K562 (cell line): ENCODE measurements at regions not wholly inside any gene's neighbourhood (a gene's known extent, or its start where the extent isn't known, plus 50 kb on each side); places are given as distances from the start of the nearest gene placed in this dataset.

Experiments
- ATAC-seq: fragments of 200-7000 bp; cut with Tn5 transposase; 3 replicates; pipeline ENCODE4 v1.9.1; 2020; ENCODE audit warnings: moderate library complexity
- BruUV-seq: library from RNA; stranded (reverse); fragments of 400-500 nt; replicated peaks from 2 replicates; lab custom pipeline; 2021; lab: Mats Ljungman, UMichigan
- CTCF ChIA-PET: fragments of 300-600 bp; formaldehyde crosslinking; extraction: SDS; loops from one replicate; lab custom pipeline; 2021; ENCODE audit warnings: low intra/inter-chr PET ratio; lab: Yijun Ruan, JAX
- POLR2A ChIA-PET: fragments of 300-600, 350-650 bp; sonication (Branson Sonifier 250); formaldehyde crosslinking; extraction: SDS; loops from one replicate; lab custom pipeline; 2021; ENCODE audit warnings: antibody characterized with exemption, inconsistent platforms; lab: Yijun Ruan, JAX
- DNase-seq, 4 experiments: peaks; one replicate each; pipeline versions ENCODE4 v3.0.0 to v3.0.0-alpha.2; 2011 to 2018; ENCODE audit warnings: low spot score in 3 of 4, mixed read lengths in 3 of 4; ENCODE audit errors: extremely low read depth in 1 of 4
- FAIRE-seq: peaks from 2 replicates; lab custom pipeline; 2011; peaks lifted over from hg19 to GRCh38; lab: Jason Lieb, UNC
- H2AFZ ChIP-seq: 2 replicates; pipeline ENCODE4 v1.6.0; 2011; ENCODE audit warnings: low read depth, low read length, control low read depth, inconsistent platforms
- H3K27ac ChIP-seq: fragments of 200-600 bp; 3 replicates; pipeline ENCODE4 v1.8.0; 2011; ENCODE audit warnings: low read depth, mild to moderate bottlenecking, control low read depth, inconsistent platforms, low read length, moderate library complexity, mixed read lengths; ENCODE audit errors: extremely low read depth
- H3K27me3 ChIP-seq, 2 experiments: fragments of 300-600 bp in 1 of 2; 2 replicates in 1 of 2; 3 replicates in 1 of 2; pipeline versions ENCODE4 v1.6.0 to v1.8.0; 2011; ENCODE audit warnings: inconsistent platforms in 2 of 2, low read length in 2 of 2, mild to moderate bottlenecking in 1 of 2, mixed read lengths in 1 of 2, moderate library complexity in 1 of 2; ENCODE audit not compliant: control insufficient read depth in 2 of 2, insufficient read depth in 2 of 2
- H3K36me3 ChIP-seq: fragments of 300-600 bp; 3 replicates; pipeline ENCODE4 v1.8.0; 2011; ENCODE audit warnings: mild to moderate bottlenecking, low read length, inconsistent platforms; ENCODE audit not compliant: control insufficient read depth, insufficient read depth
- H3K4me1 ChIP-seq, 2 experiments: fragments of 200-600 bp in 1 of 2; replicated peaks in 1 of 2; 2 replicates in 1 of 2; 3 replicates in 1 of 2; pipeline versions ENCODE4 v1.5.1 to v1.8.0; 2011; ENCODE audit warnings: inconsistent platforms in 2 of 2, low read length in 2 of 2, mild to moderate bottlenecking in 1 of 2, mixed read lengths in 1 of 2, moderate library complexity in 1 of 2; ENCODE audit not compliant: control insufficient read depth in 2 of 2, insufficient read depth in 2 of 2
- H3K4me2 ChIP-seq: 2 replicates; pipeline ENCODE4 v1.6.1; 2011; ENCODE audit warnings: low read length, control low read depth, inconsistent platforms, mixed read lengths; ENCODE audit not compliant: insufficient read depth
- H3K4me3 ChIP-seq: fragments of 200-600 bp; sonication (generic), shearing (Covaris generic); 2 replicates; pipeline ENCODE4 v1.5.1; 2016; ENCODE audit warnings: control low read depth, inconsistent platforms
- H3K79me2 ChIP-seq: fragments of 200-600 bp; 3 replicates; pipeline ENCODE4 v1.8.0; 2011; ENCODE audit warnings: low read length, inconsistent platforms; ENCODE audit not compliant: control insufficient read depth, insufficient read depth
- H3K9ac ChIP-seq, 2 experiments: 2 replicates each; pipeline versions ENCODE4 v1.6.0 to v1.6.1; 2011; ENCODE audit warnings: low read depth in 2 of 2, low read length in 2 of 2, control low read depth in 1 of 2, inconsistent platforms in 1 of 2, mild to moderate bottlenecking in 1 of 2, mixed read lengths in 1 of 2; ENCODE audit not compliant: insufficient read depth in 1 of 2
- H3K9me1 ChIP-seq: one replicate; pipeline ENCODE4 v1.6.0; 2011; ENCODE audit warnings: inconsistent platforms, mild to moderate bottlenecking, low read length, moderate library complexity; ENCODE audit not compliant: control insufficient read depth, insufficient read depth
- H3K9me3 ChIP-seq: replicated peaks from 2 replicates; pipeline ENCODE4 v1.5.1; 2011; ENCODE audit warnings: low read depth, low read length, inconsistent platforms; ENCODE audit not compliant: control insufficient read depth, insufficient read depth
- H4K20me1 ChIP-seq: replicated peaks from 2 replicates; pipeline ENCODE4 v1.6.1; 2011; ENCODE audit warnings: low read length, inconsistent platforms, mixed read lengths; ENCODE audit not compliant: control insufficient read depth, insufficient read depth
- CBFB ChIP-seq: sonication (generic); formaldehyde crosslinking; IDR thresholded peaks from 2 replicates; pipeline ENCODE4 v1.4.0; 2020; ENCODE audit warnings: mild to moderate bottlenecking, missing genetic modification reagents
- CBX8 ChIP-seq: fragments of 200-600 bp; sonication (generic); IDR thresholded peaks from 2 replicates; pipeline ENCODE4 v1.6.1; 2012; ENCODE audit warnings: borderline replicate concordance, mixed run types, low read depth, mild to moderate bottlenecking, moderate library complexity, mixed read lengths, low read length, control low read depth, inconsistent platforms; ENCODE audit not compliant: poor library complexity, severe bottlenecking; ENCODE audit errors: extremely low read depth
- GTF2E2 ChIP-seq: fragments of 200-800 bp; sonication (Bioruptor generic); IDR thresholded peaks from 2 replicates; pipeline ENCODE4 v1.6.1; 2016; ENCODE audit warnings: missing genetic modification characterization, missing compliant biosample characterization
- JUN ChIP-seq, 2 experiments: sonication (generic) in 1 of 2; formaldehyde crosslinking in 1 of 2; IDR thresholded peaks; 2 replicates each; pipeline versions ENCODE4 v1.6.1 to v1.8.0; 2012 to 2022; ENCODE audit warnings: borderline replicate concordance in 2 of 2, mild to moderate bottlenecking in 2 of 2, improper control_type of control experiment in 1 of 2, low read depth in 1 of 2, low read length in 1 of 2, missing genetic modification reagents in 1 of 2
- KLF10 ChIP-seq: fragments of 250-450 bp; sonication (Bioruptor Pico); IDR thresholded peaks from 2 replicates; pipeline ENCODE4 v1.6.1; 2021; ENCODE audit warnings: matching md5 sums
- POLR2H ChIP-seq: IDR thresholded peaks from 2 replicates; pipeline ENCODE4 v1.6.1; 2016; ENCODE audit warnings: missing genetic modification characterization, low read depth, mild to moderate bottlenecking, control low read depth, missing compliant biosample characterization, moderate library complexity
- PRMT5 ChIP-seq: sonication (generic); formaldehyde crosslinking; IDR thresholded peaks from 2 replicates; pipeline ENCODE4 v1.5.0; 2020; ENCODE audit warnings: missing genetic modification reagents
- YY1 ChIP-seq, 3 experiments: IDR thresholded peaks; 2 replicates each; pipeline ENCODE4 v1.6.1; 2011; ENCODE audit warnings: low read length in 2 of 3, mild to moderate bottlenecking in 2 of 3, moderate library complexity in 2 of 3, borderline replicate concordance in 1 of 3, control low read depth in 1 of 3, low read depth in 1 of 3; ENCODE audit not compliant: insufficient read depth in 3 of 3, insufficient replicate concordance in 2 of 3, control insufficient read depth in 1 of 3, insufficient read length in 1 of 3; ENCODE audit errors: extremely low read depth in 1 of 3
- ZBTB1 ChIP-seq: sonication (generic); formaldehyde crosslinking; IDR thresholded peaks from 2 replicates; pipeline ENCODE4 v1.8.1; 2023; ENCODE audit warnings: missing genetic modification reagents, low read depth, mild to moderate bottlenecking, borderline replicate concordance
- ZBTB2 ChIP-seq: fragments of 450-650 bp; IDR thresholded peaks from 2 replicates; pipeline ENCODE4 v1.6.1; 2016; ENCODE audit warnings: antibody characterized with exemption
- ZC3H4 ChIP-seq: sonication (generic); formaldehyde crosslinking; IDR thresholded peaks from 2 replicates; pipeline ENCODE4 v1.9.0; 2021; ENCODE audit warnings: missing genetic modification reagents, borderline replicate concordance
- ZKSCAN8 ChIP-seq: fragments of 200-800 bp; sonication (Bioruptor generic); IDR thresholded peaks from 2 replicates; pipeline ENCODE4 v1.6.1; 2016; ENCODE audit warnings: missing genetic modification characterization, missing compliant biosample characterization
- ZNF224 ChIP-seq: sonication (generic); formaldehyde crosslinking; IDR thresholded peaks from 2 replicates; pipeline ENCODE4 v1.8.0; 2022; ENCODE audit warnings: mild to moderate bottlenecking, missing genetic modification reagents
- ZNF644 ChIP-seq: fragments of 200-800 bp; sonication (Bioruptor generic); IDR thresholded peaks from 2 replicates; pipeline ENCODE4 v1.6.1; 2016; ENCODE audit warnings: low read depth, missing genetic modification characterization, missing compliant biosample characterization
- WGBS: fragments of 100-300 bp; shearing (Covaris generic); methylation state at CpG from one replicate; pipeline ENCODE4 v1.1.6; 2016; ENCODE audit warnings: low coverage, mixed read lengths; ENCODE audit not compliant: insufficient coverage; ENCODE audit errors: missing lambda C conversion rate; 5-methylcytosine and 5-hydroxymethylcytosine counted together
- in situ Hi-C: fragments of 300-500 bp; cut with MboI; formaldehyde crosslinking; loops from 4 replicates; pipeline ENCODE4 v1.15.0; 2018; ENCODE audit warnings: inconsistent platforms, mixed read lengths
- intact Hi-C: fragments of 100-400 bp; cut with micrococcal nuclease; formaldehyde crosslinking; loops from 2 replicates; pipeline ENCODE4 v1.14.2; 2022

DNA sequence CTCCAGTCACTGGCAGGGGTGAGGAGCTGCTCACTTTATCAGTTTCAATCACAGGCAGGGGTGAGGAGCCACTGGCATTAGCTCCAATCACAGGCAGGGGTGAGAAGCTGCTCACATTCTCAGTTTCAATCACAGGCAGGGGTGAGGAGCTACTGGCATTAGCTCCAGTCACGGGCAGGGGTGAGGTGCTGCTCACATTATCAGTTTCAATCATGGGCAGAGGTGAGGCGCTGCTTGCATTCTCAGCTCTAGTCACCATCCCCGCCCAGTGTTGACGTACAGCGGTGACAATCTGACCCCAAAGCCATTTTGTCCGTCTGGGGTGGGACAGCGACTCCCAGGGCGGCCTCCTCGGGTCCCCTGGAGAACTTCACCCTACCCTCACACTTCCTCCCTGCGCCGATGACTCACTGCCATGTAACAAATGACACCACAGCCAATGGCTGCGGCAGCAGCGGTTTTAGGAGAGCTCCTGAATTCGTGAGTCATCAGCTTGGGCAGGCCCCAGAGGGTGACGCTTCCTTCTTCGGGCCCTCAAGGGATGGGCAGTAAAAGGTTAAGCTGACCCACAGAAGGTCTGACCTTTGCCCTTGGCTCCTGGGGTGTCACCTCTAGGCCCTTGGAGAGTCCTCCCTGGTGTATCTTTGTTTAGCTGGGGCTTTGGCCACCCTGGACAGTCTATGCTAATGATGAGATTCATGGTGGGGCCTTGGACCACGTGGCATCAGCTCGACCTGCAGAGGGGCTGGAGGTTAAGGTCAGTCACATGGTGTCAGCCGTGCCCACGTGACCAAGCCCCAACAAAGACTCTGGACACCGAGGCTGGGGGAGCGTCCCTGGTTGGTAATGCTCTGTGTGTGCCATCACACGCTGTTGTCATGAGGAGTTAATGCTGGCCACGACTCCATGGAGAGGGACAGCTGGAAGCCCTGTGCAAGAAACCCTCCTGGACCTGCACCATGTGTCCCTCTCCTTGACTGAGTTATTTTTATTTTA, 171.7 kb downstream of the C16orf95 start (continued):
- TF ChIP-seq ZNF224 (CRISPR knock-in tag) (no peak), ZNF644 (tag) (no peak), JUN (IDR thresholded peaks at IDR 0.05; ENCODE audit: borderline replicate concordance, low read depth, low read length) (peak; percentile 98), JUN (CRISPR knock-in tag; IDR thresholded peaks at IDR 0.05; ENCODE audit: borderline replicate concordance) (peak; percentile 74; the same call in 1 of the 2 replicates), CBX8 (no peak), KLF10 (no peak)
- TF ChIP-seq, all 486 proteins: peak for 62

GRCh38 chr16:87146676-87147075, 170.5 kb downstream of the C16orf95 start:
- DNase-seq (no peak), FAIRE-seq (no peak), ATAC-seq (no peak)
- in situ Hi-C loops (no loop called here), intact Hi-C loops (no loop called here)
- H4K20me1 ChIP-seq: no peaks in the 10 kb centered on the region
- no peaks in the 10 kb centered on the region for H3K36me3 ChIP-seq
- no peak overlapping the region for H3K4me2 ChIP-seq
- H3K27ac ChIP-seq: no peak overlapping the region
- H2AFZ ChIP-seq: no peak overlapping the region
- TF ChIP-seq ZKSCAN8 (CRISPR knock-in tag) (no peak), POLR2H (tag) (no peak), ZBTB2 (no peak), YY1 (IDR thresholded peaks at IDR 0.05; ENCODE audit: borderline replicate concordance in 1 of 3, control insufficient read depth in 1 of 3, extremely low read depth in 1 of 3, insufficient read depth in 3 of 3, insufficient read length in 1 of 3, insufficient replicate concordance in 2 of 3, low read depth in 1 of 3, low read length in 2 of 3) (no peak), ZC3H4 (no peak), PRMT5 (CRISPR knock-in tag) (no peak), ZBTB1 (CRISPR knock-in tag) (no peak), GTF2E2 (no peak), CBFB (CRISPR knock-in tag) (no peak)
- peaks cover 0 to 5% of the 10 kb centered on the region in 2 experiments; a peak in 2 of 5 replicates for H3K27me3 ChIP-seq
- no peak overlapping the region for H3K9ac ChIP-seq
- peaks cover 5 to 7% of the 10 kb centered on the region in 2 experiments; a peak in 4 of 5 replicates for H3K4me1 ChIP-seq
- no TSS peak for BruUV-seq
- H3K4me3 ChIP-seq: no peak overlapping the region
- 40% methylated on average over 4 of the region's 5 CpGs for WGBS
- no peaks in the 10 kb centered on the region for H3K9me3 ChIP-seq
- no peaks in the 10 kb centered on the region for H3K79me2 ChIP-seq
- POLR2A ChIA-PET: no interaction called here
- CTCF ChIA-PET: interaction anchor here (0.6 kb wide), 1 partner anchor 1334 kb away, joined by 3 read pairs; no protein-coding TSS in a partner anchor
- no peaks in the 10 kb centered on the region for H3K9me1 ChIP-seq
